SU-DHL-6 (cell line): ENCODE measurements at regions not wholly inside any gene's neighbourhood (a gene's known extent, or its start where the extent isn't known, plus 50 kb on each side); places are given as distances from the start of the nearest gene placed in this dataset.
A peak's percentile ranks its signal among the peaks of the same experiment; 100 is the strongest.

Experiments
- H2AFZ ChIP-seq: fragments of 200-600 bp; sonication (generic); 2 replicates; pipeline ENCODE4 v1.6.1; 2014; ENCODE audit warnings: low read depth, mild to moderate bottlenecking, moderate library complexity, mixed read lengths, antibody characterized with exemption, low read length; ENCODE audit not compliant: severe bottlenecking
- H3F3A ChIP-seq: fragments of 200-600 bp; shearing (Covaris generic); 2 replicates; pipeline ENCODE4 v1.6.0; 2016; ENCODE audit warnings: antibody characterized with exemption, mild to moderate bottlenecking; ENCODE audit not compliant: insufficient read depth
- H3K27ac ChIP-seq: fragments of 200-600 bp; sonication (generic); 2 replicates; pipeline ENCODE4 v1.5.1; 2016; ENCODE audit warnings: low read depth, mild to moderate bottlenecking, low read length, moderate library complexity, mixed read lengths
- H3K27me3 ChIP-seq: fragments of 200-600 bp; sonication (generic), shearing (Covaris generic); 2 replicates; pipeline ENCODE4 v1.6.0; 2014; ENCODE audit warnings: mild to moderate bottlenecking, low read length
- H3K36me3 ChIP-seq: fragments of 200-600 bp; sonication (generic); 2 replicates; pipeline ENCODE4 v1.6.1; 2014; ENCODE audit warnings: mild to moderate bottlenecking, low read length, mixed read lengths
- H3K4me2 ChIP-seq: fragments of 300-600, 200-600 bp; shearing (Covaris generic), sonication (generic); 2 replicates; pipeline ENCODE4 v1.6.0; 2014; ENCODE audit warnings: low read length, low read depth, mild to moderate bottlenecking; ENCODE audit not compliant: poor library complexity, severe bottlenecking
- H3K4me3 ChIP-seq: fragments of 200-600 bp; sonication (generic); 2 replicates; pipeline ENCODE4 v1.5.1; 2014; ENCODE audit warnings: antibody characterized with exemption, low read length, mild to moderate bottlenecking, mixed read lengths; ENCODE audit not compliant: insufficient read depth, poor library complexity, severe bottlenecking
- H3K79me2 ChIP-seq: fragments of 200-600 bp; sonication (generic); 2 replicates; pipeline ENCODE4 v1.6.1; 2014; ENCODE audit warnings: mild to moderate bottlenecking, low read length, moderate library complexity; ENCODE audit not compliant: insufficient read depth
- H3K9ac ChIP-seq: fragments of 200-600 bp; sonication (generic); 2 replicates; pipeline ENCODE4 v1.7.0; 2014; ENCODE audit warnings: mild to moderate bottlenecking, low read length
- H3K9me2 ChIP-seq: fragments of 200-600 bp; sonication (generic); replicated peaks from 2 replicates; pipeline ENCODE4 v1.6.1; 2014; ENCODE audit warnings: low read length; ENCODE audit not compliant: insufficient read depth
- H3K9me3 ChIP-seq: fragments of 200-600 bp; sonication (generic); 2 replicates; pipeline ENCODE4 v1.6.1; 2014; ENCODE audit warnings: low read length, mixed read lengths; ENCODE audit not compliant: insufficient read depth
- H4K20me1 ChIP-seq: fragments of 200-600 bp; sonication (generic); 2 replicates; pipeline ENCODE4 v1.6.1; 2014; ENCODE audit warnings: low read depth, mild to moderate bottlenecking, antibody characterized with exemption, low read length, moderate library complexity, mixed read lengths
- CTCF ChIP-seq: fragments of 200-600 bp; sonication (generic); IDR thresholded peaks from one replicate; pipeline ENCODE4 v1.5.1; 2017; ENCODE audit warnings: antibody characterized with exemption, mild to moderate bottlenecking, low read length, moderate library complexity; ENCODE audit not compliant: insufficient read depth, poor library complexity, severe bottlenecking
- EZH2phosphoT487 ChIP-seq: fragments of 200-600 bp; sonication (generic), shearing (Covaris generic); conservative IDR thresholded peaks from 2 replicates; pipeline ENCODE4 v1.6.1; 2018; ENCODE audit warnings: mild to moderate bottlenecking, antibody characterized with exemption, low read length, moderate library complexity, mixed read lengths

- no peak overlapping the region for H2AFZ ChIP-seq
- H4K20me1 ChIP-seq = no peaks in the 10 kb centered on the region
- no peaks in the 10 kb centered on the region for H3F3A ChIP-seq
- no peak overlapping the region for H3K9ac ChIP-seq
- H3K9me3 ChIP-seq = no peaks in the 10 kb centered on the region
- no peaks in the 10 kb centered on the region for H3K79me2 ChIP-seq
- H3K4me2 ChIP-seq = no peak overlapping the region
- no peak for TF ChIP-seq EZH2phosphoT487
- no peak for TF ChIP-seq CTCF
- no peaks in the 10 kb centered on the region for H3K9me2 ChIP-seq
- no peak overlapping the region for H3K27ac ChIP-seq
- no peaks in the 10 kb centered on the region for H3K36me3 ChIP-seq
- H3K27me3 ChIP-seq = no peaks in the 10 kb centered on the region
- no peak overlapping the region for H3K4me3 ChIP-seq
Observed at GRCh38 chr20:37619496-37619895, 74.3 kb upstream of the CTNNBL1 start.

GRCh38 chr20:37616110-37616425, 77.8 kb upstream of the CTNNBL1 start:
- H3K4me2 ChIP-seq = no peak overlapping the region
- no peaks in the 10 kb centered on the region for H3K79me2 ChIP-seq
- no peak overlapping the region for H2AFZ ChIP-seq
- no peaks in the 10 kb centered on the region for H3K36me3 ChIP-seq
- no peaks in the 10 kb centered on the region for H4K20me1 ChIP-seq
- H3K9me2 ChIP-seq = no peaks in the 10 kb centered on the region
- H3K27ac ChIP-seq = no peak overlapping the region
- H3K9me3 ChIP-seq = no peaks in the 10 kb centered on the region
- no peak overlapping the region for H3K9ac ChIP-seq
- TF ChIP-seq CTCF (no peak), EZH2phosphoT487 (no peak)
- no peaks in the 10 kb centered on the region for H3K27me3 ChIP-seq
- no peaks in the 10 kb centered on the region for H3F3A ChIP-seq
- no peak overlapping the region for H3K4me3 ChIP-seq

GRCh38 chr20:37615340-37616109, 78.3 kb upstream of the CTNNBL1 start:
- TF ChIP-seq EZH2phosphoT487 (no peak), CTCF (peak; percentile 63)
- Histone ChIP-seq H3K9ac (no peak overlapping the region), H3K9me2 (no peaks in the 10 kb centered on the region), H3K79me2 (no peaks in the 10 kb centered on the region), H4K20me1 (no peaks in the 10 kb centered on the region), H3K27ac (no peak overlapping the region), H3K36me3 (no peaks in the 10 kb centered on the region), H3F3A (no peaks in the 10 kb centered on the region), H3K9me3 (no peaks in the 10 kb centered on the region), H3K4me2 (no peak overlapping the region), H3K27me3 (no peaks in the 10 kb centered on the region), H2AFZ (no peak overlapping the region), H3K4me3 (no peak overlapping the region)
